ENCODE measurements at regions not wholly inside any gene's neighbourhood (a gene's known extent, or its start where the extent isn't known, plus 50 kb on each side); places are given as distances from the start of the nearest gene placed in this dataset.

DNA sequence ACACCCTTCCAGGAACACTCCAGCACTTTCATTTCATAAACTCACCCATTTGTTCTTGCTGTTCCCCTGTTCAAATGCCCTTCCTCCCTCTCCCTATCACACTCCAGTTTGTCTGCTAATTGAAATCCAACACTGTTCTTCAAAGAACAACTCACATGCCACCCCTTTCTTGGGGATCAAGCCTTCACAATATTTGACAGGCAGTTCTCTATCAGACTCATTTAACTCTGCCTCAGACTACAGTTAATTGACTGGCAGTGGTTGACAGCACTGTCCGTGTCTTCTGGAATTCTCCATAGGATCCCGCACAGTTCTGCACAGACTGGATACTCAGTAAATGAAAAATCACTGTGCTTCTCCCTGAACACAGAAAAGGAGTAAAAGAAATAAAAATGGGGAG, 87.8 kb downstream of the PMP22 start:
- no peak for DNase-seq

DNA sequence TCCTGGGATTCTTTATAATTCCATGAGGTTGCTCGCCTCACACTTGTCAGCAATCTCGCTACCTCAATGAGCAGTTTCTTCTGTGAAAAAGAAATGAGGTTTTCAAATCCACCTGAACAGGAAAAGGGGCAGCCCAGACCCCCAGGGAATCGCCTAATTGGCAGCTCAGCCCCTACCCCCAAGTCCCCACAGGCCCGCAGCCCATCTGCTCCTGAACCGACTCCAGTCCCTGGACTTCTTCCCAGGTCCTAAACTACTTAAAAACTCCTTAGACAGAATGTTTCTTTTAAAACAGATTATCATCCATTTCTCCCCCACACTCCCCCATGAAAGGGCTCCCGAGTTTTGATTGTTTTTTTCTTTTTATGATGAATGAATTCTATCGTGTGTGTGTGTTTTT, 89.8 kb downstream of the PMP22 start:
- no peak for DNase-seq

DNA sequence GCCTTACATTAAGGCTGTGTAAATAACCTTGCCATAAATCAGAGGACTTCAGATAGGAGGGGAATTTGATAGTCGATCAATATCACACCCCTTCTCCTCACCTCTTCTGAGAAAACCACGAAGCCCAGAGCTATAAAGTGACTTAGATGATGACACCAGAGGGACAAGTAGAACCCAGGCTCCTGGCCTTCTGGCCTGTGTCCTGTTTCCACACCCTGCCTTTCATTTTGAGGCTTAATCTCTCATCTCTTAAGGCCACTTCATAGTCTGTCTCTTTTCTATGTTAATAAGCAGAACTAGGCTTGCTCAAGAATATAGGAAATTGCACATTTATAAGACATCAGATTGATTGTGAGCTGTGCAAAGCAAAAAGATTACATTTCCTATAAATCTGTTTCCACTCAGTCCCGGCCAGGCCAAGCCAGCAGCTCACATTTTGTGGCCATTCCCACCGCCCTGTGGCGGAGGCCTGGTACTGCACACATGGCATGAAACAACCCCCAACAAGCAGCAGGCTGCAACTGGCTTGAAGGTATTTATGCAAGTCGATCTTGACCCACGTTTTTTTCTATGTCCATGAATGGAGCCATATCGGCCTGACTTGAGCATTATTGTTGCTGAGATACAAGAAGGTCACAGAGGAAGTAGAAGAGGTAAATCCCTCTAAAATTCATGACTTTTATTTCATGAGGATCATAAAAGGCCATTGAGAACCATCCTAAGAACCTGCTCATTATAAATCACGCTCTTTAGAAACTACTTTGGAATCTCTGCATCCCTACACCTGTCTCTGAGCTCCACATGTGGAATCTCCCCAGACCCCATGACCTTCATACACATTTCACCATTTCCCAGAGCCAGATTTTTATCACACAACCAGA, 93.7 kb downstream of the PMP22 start:
- no peak for DNase-seq

DNA sequence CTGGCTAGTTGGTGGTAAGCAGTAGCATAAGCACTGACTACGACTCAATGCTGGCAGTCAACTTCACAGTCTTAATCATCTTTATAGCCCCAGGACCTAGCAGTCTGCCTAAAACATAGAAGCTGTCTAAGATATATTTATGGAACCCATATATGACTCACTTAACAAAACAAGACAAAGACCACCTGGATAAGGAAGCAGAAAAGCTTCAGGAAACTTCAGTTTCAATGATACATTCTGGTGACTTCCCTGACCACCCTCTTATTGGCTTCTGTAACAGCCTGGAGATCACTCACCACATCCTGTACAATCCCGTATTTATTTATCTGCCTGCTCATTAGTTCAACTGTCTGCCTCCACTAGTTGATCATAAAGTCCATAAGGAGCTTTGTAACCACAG, 95.5 kb downstream of the PMP22 start:
- no peak for DNase-seq

DNA sequence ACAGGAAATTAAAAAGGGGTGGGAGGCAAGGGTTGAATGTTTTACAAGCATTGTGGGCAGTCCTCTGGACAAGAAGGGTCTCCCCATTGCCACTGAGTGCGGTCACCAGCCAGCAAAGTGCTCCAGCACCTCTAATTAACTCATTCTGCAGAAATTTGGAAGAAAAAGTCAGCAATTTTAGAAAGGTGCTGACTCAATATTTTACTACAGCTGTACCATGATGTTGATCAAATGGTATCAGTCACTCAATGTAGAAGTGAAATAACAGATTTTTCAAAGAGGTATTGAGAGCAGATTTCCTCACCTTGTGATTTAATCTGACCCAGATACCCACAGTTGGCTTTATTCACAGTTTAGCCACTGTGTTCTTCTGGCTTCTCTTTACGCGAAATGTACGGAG, 96.7 kb downstream of the PMP22 start:
- no peak for DNase-seq

DNA sequence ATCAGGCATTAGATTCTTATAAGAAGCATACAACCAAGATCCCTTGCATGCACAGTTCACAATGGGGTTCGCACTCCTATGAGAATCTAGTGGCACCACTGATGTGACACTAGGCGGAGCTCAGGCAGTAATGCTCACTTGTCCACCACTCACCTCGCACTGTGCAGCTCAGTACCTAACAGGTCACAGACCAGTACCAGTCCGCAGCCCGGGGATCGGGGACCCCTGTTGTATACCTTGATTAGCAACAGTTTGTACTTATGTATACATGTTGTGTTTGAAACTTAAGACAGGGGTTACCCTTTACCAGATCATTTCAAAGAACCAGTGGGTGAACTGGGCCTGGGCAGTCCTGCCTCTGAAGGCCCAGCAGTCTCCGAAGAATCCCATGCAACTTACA, 103.7 kb downstream of the PMP22 start:
- no peak for DNase-seq

DNA sequence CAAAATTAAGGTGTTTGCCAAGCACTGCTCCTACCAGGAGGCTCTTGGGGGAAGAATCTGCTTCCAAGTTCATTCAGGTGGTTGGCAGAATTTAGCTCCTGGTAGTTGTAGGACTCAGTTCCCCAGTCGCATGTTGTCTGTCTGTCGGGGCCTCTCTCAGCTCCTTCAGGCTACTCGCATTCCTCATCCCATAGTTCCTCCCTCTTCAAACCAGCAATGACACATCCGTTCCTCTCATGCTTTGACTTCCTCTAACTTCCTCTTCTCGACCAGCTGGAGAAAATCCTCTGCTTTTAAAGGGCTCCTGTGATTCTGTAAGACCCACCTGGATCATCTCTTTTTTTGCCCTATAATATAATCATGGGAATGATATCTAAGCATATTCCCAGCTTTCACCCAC, 108.1 kb downstream of the PMP22 start:
- no peak for DNase-seq

DNA sequence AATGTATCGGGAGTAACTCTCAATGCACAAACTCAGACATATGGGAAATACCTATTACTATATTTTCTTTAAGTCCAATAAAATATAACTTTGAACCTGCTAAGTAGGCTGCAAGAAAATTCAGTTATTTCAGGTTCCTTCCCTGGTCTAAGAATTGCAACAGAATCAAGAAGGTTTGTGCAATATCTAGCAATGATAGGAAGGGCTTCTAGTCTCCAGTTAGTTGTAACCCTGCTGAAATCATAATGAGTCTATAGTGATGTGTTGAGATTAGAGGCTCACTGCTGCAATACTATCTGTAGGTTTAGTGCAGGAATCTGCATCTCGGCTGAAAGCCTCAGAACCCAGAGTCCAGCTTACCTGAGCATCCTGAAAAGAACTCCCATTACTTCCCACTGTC, 110.5 kb downstream of the PMP22 start:
- no peak for DNase-seq

DNA sequence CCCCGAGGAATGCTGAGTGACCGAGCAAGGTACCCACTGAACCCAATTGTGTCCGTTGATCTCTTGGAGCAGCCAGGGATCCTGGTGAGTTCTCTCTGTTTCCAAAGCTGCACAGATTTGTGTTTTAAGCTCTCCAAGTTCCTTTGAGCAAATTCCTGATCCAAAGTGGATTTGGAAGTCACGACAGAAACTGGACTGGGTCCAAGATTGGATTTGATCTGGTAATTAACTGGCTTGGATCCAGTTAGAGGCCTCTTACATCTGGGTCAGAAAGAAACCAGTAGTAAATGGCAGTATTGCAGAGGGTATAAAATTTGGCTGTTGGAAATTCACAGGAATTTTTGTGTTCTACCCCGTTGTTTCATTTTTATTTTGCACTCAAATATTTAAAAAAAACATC, 119.5 kb downstream of the PMP22 start:
- DNase-seq = no peak

DNA sequence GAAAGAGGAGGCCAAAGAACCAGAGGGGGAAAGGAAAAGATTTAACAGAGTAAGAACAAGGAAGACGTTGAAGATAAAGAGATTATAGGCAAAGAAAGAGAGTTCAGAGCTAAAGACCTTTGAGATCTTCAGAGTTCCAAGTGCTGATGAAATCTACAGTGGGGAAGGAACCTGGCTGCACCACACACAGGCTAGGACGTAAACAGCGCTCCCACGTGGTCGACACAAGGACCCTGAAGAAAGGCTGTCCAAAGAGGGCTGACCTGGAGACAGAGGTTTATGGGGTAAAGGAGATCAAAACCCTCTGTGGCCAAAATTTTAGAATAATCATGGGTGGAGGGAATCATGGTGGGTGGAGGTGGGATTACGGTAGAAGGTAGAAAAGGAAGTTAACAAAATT, 121.6 kb downstream of the PMP22 start:
- no peak for DNase-seq

DNA sequence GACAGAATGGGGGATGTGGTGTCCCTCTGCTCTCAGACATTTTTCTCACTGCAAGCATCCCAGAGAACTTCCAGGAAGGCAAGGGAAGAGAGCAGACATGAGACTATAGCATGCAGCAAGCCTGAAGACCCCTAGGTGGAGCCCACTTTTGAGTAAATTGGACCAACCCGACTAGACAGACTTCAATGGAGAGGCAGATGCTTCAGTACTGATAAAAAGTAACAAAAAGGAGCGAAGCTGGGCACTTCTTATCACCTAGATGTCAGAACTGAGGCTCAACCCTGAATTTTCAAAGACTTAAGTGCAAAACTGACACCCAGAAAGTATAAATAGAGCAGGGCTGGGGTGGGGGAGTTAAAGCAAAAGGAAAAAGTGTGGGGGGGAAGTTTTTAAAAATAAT, 130.8 kb downstream of the PMP22 start:
- no peak for DNase-seq

DNA sequence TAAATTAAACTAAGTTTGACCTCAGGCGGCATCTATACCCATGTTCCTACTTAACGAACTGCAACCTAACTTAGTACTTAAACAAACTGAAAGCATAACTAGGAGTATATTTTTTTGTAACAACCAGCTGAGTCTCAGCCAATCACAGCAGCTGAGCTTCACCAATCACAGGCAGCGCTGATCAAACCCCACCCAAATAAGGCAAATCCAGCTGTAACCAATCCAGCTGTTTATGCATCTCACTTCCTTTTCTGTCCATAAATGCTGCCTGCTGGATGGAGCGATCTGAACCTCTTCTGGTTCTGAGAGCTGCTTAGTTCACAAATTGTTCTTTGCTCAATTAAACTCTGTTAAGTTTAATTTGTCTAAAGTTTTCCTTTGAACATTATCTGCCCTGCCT, 131.3 kb downstream of the PMP22 start:
- DNase-seq = no peak

DNA sequence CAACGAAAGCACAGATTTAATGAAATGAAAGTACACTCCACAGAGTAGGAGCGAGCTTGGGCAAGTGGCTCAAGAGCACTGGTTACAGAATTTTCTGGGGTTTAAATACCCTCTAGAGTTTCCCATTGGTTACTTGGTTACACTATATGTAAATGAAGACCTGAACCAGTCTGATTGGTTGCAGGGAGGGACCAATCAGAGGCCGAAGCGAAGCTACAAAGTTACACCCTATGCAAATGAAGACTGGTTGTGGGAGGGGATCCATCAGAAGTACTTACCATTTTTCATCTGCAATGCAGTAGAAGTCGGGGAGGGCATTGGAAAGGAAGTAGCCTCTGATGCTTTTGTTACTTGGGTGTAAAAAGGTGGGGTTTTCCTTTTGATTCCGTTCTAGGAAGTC, 132.0 kb downstream of the PMP22 start:
- DNase-seq = no peak

DNA sequence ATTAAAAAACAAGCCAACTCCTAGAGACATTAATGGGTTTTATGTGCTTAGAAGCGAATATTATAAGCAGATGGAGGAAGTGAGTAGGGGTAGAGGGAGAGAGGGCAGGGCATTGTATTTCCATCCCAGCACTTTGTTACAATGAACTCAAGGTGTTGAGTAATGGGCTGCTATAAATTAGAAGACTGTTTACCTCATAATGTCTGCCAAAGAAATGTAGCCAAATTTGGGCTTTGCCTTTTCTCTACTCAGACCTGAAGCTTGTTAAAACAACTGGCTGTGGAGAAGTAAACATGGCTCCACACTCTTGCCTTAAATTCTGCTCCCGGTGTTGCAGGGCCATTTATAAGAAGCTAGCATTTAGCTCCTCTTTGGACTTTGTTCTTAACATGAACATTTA, 134.7 kb downstream of the PMP22 start:
- no peak for DNase-seq

DNA sequence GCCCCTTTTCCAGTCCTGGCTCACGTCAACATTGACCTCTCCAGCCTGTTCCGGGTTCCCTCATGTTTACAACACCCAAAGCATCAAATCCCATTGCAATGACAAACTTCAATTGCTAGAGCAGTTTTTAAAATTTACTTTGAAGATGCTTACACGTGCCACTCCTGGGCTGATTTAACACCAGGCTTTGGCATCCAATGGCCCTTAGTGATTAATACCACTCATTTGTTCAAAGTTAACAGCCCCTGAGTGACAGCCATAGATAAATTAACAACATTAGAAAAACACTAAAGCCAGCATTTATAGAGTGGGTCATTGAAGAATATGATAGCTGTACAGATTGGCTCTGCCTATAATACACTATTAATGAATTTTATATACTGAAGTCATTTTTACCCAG, 135.1 kb downstream of the PMP22 start:
- no peak for DNase-seq

DNA sequence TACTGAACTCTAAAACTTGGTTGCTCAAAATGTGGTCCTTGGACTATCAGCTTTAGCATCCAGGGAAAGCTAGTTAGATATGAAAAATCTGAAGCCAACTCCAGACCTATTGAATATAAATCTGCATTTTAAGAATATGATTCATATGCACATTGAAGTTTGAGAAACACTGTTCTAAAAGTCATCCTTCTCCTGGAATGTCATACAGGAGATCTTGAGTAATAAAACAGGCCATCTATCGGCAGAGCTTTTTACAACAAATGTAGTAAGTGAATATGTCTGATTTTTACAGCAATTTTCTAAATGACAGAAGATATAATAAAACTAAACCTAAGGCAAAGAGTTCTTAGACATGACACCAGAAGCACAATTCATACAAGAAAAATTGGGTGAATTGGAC, 140.4 kb downstream of the PMP22 start:
- no peak for DNase-seq

DNA sequence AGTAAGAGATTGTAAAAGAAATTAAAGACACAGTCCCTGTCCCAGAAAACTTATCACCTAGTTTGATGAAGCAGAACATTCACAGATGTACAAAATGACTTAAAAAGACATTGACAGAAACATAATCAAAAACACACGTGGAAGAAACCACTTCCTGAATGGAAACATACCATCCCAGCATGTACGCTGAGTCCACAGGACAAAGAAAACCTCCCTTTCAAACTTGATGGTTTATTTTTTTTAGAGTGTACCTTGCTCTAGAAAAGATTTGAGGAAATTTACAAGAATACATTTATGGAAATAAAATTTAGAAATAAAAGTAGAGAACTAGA, 140.9 kb downstream of the PMP22 start:
- no peak for DNase-seq

DNA sequence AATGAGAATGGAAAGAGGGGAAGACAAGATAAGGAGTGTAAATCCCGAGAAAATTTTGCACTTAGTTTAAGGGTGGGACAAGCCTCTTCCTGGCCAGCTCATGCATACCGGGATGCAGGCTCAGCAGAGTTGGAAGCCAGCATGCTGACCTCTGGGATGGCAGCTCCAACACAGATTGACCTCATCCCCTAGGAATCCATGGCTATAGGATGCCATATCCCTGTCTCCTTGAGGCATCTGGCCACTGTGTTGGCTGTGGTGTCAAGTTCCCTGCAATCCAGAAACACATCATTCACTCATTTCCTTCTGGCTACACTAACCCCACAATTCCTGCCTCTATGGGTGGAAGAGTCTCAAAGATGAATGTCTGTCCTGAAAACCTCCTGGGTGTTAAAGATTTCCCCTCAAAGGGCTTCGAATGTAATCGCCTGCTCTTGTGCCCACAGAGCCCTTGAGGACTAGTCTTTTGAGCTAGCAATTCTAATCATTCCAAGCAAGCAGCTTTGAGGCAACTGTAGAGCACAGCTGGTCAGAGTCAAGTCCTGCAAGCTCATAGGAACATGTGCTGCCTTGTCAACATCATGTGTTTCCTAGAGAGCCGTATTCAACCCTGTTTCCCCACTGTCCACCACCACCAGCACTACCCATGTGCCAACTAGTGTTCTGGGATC, 141.4 kb downstream of the PMP22 start:
- DNase-seq = no peak

DNA sequence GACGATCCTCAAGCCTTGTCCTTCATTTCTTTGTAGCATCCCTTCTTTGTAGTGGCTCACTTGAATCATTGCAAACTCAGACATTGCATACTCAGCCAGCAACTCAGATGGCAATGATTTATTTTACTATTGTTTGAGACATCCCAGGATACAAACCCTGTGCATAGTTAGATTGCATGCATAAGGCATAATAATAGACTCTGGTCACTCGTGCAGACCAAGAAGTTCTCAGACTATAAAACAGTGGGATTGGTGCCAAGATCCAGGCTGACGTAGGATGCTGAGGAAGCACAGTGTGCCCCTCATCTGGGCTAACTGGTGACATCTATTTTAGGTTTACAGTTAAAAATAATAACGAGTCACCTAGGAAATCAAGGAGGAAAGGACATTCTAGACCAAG, 142.3 kb downstream of the PMP22 start:
- no peak for DNase-seq

DNA sequence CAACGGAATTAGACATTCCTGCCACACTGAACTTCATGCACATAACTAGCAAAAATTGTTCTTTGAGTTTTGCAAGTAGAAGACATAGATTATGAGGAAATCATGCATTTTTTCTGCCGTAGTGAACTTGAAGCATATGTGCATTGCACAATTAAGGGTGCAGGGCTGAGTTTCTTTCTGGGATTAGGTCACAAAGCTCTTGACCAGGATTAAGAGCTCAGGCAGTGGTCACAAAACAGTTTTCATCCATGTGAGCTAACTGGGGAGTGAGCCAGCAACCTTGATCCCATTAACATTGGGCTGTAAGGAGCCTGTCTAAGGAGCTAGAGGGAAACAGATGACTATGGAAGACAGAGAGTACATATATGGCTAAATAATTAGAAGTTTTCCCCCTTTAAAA, 143.7 kb downstream of the PMP22 start:
- DNase-seq = no peak

DNA sequence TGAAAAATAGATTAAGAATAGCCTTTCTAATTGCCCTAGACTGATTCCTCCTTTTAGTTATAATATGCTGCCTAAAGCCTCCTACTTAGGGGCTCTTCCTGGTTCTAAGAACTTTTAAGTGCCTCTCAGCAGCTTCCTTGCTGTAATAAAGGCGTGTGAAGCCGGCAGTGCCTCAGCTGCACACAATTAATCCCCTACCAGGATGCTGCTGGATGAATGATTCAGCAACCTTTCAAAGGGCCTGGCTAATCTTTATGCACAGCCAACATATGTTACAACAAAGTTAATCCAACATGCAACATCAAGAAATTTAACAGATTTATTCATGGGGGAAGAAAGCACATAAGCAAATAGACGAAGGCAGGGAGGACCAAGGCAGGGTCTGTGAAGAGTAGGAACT, 145.2 kb downstream of the PMP22 start:
- DNase-seq = no peak

DNA sequence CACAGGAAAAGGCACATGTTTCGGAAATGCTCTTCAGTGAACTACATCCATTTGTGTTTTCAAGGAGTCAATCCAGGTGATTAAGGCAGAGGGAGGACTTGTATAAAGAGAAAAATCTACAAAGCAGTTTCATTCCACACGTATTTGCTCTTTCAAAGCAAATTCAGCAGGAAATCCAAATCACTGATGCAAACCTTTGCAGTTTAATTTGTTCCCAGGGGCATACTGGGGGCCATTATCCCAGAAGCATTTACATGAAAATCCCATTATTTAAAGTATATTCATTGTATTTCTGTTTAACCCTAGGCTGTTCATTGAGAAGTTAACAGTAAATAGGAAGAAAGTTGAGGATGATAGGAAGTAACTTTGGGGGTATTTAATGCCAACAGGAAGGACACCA, 147.9 kb downstream of the PMP22 start:
- DNase-seq = no peak

DNA sequence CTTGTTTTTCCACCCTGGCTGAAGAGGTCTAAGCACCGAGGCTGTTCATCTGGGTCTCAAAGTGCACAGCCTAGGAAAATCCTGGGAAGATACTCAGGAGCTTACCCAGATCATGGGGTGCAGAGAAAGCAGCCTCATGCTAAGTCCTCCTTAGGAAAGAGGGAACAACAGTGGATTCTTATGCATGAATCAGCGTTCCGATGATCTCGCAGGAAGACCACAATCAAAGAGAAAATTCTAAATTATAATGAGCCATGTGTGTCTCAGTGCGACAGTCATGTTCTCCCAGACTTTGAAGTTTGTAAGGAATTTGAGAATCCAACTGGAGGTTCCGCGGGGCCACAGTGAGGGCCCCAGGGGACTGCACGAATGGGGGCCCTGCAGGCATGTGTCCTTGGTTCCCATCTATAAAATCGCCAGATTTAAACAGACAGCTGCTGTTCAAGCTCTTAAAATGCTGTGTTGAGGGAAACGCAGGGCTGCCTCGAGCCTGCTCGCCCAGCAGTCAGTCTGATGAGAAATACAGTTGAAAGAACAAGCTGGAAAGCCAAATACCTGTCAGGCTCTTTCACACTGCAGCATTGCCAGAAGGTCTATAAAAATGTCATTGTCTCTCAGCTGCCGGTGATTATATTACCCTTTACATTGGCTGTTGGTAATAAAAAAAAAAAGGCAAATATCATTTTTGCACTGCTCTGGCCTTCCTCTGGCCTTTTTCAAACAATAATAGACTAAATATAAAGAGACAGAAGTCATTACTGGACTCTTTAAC, 152.1 kb downstream of the PMP22 start:
- DNase-seq = no peak

DNA sequence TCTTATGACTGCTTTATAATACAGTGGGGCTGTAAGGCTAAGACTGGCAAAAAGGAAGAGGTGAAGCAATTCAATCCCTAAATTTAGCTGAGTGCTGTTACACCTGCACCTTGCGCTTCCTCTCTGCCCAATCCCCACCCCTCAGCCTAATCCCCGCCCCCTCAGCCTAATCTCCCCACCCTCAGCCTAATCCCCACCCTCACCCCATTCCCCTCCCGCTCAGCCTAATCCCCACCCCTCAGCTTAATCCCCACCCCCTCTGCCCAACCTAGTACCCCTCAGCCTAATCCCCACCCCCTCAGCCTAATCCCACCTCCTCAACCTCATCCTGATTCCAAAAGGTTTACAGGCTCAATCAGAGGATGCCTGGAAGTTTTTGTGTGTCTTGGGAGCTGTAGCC, 155.5 kb downstream of the PMP22 start:
- DNase-seq = no peak
